GM18499 (cell line): ENCODE measurements at regions not wholly inside any gene's neighbourhood (a gene's known extent, or its start where the extent isn't known, plus 50 kb on each side); places are given as distances from the start of the nearest gene placed in this dataset.

Source experiments
- ATAC-seq: cut with Tn5 transposase; IDR thresholded peaks from one replicate; pipeline ENCODE4 v1.9.1; 2021; ENCODE audit warnings: moderate number of reproducible peaks; ENCODE audit not compliant: insufficient read depth, unreplicated experiment

GRCh38 chr2:58928391-58928790 is 687.3 kb upstream of the FANCL start:
- no peak for ATAC-seq

GRCh38 chr2:58926112-58926511 is 685.0 kb upstream of the FANCL start:
- ATAC-seq: no peak

DNA sequence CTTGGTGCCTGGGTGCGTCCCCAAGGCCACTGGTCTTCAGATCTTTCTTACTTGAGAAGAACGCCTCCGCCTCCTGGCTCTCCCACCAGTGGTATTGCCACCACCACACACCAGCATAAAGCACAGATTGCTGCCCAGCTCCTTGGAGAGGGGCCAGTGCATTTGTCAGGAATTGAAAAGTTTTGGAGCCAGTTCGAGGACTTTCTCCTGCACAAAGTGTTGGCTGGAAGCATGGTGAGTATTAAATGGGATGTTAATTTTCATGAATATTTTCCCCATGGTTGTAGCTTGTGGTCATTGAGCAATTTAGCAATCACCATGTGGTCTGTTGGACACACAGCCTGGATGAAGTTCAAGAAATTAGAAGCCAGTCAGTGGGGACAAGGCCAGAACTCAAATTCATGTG is 684.6 kb upstream of the FANCL start:
- no peak for ATAC-seq

- no peak for ATAC-seq
Measured at GRCh38 chr2:58923869-58924268, 682.7 kb upstream of the FANCL start.

DNA sequence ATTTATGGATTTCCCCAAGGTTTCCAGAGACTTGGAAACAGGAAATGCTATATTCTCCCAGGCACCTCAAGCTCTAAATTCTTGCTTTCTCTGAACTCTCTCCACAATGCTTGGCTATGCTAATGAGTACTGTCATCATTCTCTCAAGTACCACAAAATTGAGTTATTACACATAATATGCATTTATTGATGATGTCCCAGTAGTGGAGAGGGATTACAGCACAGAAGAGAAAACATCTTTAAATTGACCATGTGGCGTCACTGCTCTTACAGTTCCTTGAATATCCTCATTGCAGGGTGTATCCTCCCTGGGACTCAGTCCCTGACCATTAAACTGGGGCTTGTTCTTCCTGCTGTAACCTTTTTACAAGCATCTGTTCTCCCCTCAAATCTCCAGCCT is 681.1 kb upstream of the FANCL start:
- ATAC-seq: no peak

GRCh38 chr2:58921676-58922075 is 680.6 kb upstream of the FANCL start:
- ATAC-seq: no peak

- no peak for ATAC-seq
Measured at GRCh38 chr2:58920001-58920400, 678.9 kb upstream of the FANCL start.

DNA sequence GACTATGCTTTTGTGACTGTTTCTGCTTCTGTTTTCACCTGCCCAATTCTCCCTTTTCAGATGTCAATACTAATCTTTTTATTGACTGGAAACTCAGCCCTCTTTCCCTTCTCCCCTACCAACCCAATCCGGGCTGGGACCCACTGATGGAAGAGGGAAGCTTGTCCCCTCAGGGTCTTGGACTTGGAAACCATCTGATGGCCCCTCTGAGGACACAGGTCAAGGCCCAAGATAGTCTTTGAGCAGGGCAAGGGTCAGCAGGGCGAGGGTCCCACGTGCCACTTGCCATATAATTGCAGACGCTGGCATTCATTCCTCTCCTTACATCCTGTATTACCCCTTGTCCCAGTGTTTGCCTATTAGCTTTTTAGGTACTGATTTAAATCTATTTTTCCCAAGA is 678.2 kb upstream of the FANCL start:
- no peak for ATAC-seq

DNA sequence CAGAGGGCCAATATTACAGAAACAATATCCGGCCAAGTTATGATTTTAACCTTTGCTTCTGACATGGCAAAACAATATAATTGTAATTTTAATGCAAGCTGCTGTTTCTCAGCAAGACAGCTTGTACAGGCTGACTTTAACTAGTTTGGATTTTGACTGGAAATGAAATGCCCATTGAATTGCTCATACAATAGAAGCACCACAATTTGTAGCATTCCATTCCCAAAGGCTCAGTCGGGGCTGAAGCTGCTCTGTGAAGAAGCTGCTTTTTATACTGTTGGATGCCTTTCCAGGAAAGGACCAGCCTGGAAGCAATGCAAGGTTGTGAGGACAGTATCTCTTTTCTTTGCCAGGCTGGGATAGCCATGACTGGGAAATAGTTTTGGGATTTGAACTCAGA is 677.0 kb upstream of the FANCL start:
- no peak for ATAC-seq

DNA sequence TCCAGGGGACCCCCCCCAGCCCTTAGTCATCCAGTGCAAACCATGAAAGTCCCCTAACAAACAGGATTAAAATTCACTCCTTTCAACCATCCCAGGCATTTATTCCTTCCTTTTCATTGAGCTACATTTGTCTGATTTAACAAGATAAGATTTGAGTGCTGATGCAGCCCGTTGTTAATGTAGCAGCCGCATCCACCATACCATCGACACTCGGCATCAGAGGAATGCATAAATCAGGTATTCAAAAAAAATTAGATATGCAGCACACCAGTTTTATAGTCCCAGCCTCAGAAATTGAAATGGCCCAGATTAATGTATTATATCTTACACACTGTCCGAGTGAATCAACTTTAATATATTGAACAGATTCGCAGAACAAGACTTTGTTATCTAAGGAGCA is 676.5 kb upstream of the FANCL start:
- ATAC-seq: no peak

DNA sequence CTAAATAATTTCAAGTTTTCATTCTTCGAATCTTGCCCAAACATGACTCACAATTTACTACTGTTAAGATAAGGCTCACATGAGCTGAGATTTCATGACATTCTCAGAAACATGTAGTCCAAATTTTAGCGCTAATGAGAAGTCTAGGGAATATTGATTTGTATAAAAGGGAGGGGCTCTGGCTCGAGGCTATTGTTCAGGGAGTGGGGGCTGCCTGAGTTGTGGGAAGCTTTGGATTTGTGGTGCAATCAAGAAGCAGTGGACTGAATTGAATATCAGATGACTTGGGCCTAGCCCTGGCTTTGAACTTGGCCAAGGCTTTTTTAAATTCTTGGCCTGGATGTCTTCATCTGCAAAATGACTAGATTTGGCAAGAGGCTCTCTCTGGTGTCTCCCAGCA is 674.9 kb upstream of the FANCL start:
- ATAC-seq: no peak

GRCh38 chr2:58914733-58915505 is 673.8 kb upstream of the FANCL start:
- no peak for ATAC-seq

- ATAC-seq: no peak
Measured at GRCh38 chr2:58913082-58913726, 672.1 kb upstream of the FANCL start.

DNA sequence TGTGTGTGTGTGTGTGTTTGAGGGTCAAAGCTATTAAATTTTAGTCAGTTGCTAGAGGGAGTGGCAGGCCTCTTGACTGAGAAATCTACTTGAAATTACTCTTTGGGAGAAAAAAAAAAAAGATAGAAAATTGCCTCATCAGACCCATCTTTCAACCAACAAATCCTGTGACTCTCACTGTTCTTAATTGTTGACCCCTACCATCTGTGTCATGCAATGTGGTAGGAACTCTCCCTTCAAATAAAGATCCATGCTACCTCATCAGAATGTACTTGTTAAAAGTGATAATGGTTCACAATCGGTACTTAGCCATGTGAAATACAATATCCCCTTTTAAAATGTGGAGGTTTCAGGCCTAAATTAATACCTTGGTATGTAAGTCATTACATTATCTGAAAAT is 670.8 kb upstream of the FANCL start:
- no peak for ATAC-seq

- ATAC-seq: no peak
Measured at GRCh38 chr2:58908501-58909154, 667.5 kb upstream of the FANCL start.

- no peak for ATAC-seq
Measured at GRCh38 chr2:58907644-58908043, 666.5 kb upstream of the FANCL start.

DNA sequence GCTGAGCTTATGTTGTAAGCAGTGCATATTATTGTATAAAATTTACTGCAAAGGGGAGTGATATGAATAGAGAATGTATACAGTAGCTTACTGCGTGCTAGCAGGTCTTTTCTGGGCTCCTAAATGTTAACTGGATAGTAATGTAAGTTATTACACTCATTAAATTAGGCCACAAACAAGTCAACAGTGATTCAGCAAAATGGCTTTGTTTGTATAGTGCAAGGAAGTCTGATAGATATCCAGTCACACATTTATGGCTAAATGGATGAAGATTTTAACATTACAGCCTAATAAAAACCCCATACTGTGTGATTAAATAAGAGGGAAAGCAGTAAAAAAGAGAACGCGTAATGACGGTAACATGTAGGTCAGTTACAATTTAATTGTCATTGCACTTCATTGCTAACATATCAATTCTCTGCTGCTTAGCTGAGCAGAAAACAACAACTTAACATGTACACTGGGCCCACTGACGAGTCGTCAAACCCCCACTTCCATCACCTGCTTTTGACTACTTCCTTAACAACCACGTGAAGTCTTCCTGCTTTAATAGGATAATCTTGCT is 665.0 kb upstream of the FANCL start:
- no peak for ATAC-seq

DNA sequence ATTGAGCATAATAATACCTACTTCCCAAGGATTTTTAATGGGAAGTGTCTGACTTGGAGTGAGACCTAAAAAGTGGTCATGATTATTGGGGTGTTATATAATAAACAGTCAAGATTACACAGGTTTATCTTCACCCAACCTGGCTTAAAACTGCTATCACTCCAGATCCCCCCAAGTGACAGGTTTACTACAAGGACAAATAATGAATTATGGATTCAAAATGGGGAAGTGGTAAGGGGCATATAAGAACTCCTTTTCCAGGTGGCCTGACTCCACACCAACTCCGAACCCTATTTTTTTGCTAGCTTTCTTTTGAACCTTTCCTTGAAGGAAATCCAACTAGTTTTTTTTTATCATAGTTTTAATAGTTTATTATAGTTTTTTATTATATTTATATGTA is 663.0 kb upstream of the FANCL start:
- ATAC-seq: no peak

DNA sequence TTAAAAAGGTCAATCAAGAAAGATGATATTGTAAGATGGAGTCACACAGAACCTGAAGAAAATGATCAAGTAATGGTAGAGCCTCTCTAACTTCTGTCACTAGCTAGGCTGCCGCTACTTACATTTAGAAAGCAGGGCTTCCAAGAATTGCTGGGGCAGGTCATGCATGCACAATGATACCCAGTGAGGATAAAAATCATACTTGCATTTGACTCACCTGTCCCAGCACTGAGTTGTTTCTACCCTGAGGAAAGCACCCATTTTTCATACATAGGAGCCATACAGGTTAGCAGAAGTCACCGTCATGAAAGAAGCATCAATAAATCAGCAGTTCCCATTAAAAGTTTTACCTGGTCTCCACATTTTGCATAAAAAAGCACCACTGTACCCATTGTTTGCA is 662.3 kb upstream of the FANCL start:
- ATAC-seq: no peak

- ATAC-seq: no peak
Measured at GRCh38 chr2:58900246-58901027, 659.3 kb upstream of the FANCL start.

DNA sequence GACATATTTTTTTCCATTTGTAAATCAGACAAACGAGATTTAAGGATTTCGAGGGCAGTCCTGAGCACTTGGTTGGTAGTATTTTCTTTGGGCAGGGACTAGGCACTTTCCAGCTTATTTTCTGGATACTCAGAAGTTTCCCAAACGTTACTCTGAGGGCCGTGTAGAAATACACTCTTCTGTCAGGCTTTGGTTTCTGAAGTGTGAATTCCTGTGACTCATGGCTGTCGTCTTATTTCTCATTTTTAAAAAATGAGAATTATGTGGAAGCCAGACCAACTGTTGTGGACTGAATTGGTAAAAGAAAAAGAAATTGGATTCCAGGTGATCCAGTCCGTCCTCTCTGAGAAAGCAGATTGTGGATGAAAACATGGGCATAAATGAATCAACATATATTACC is 658.6 kb upstream of the FANCL start:
- no peak for ATAC-seq
